CD4-positive, alpha-beta T cell treated with Interleukin-17A for 1 hour (primary cell): ENCODE measurements at regions not wholly inside any gene's neighbourhood (a gene's known extent, or its start where the extent isn't known, plus 50 kb on each side); places are given as distances from the start of the nearest gene placed in this dataset.
"Not testable (repeated sequence)": the region's sequence is repeated elsewhere in the genome, so short reads cannot be mapped to it uniquely, and the experiment has no call there.

Experiments used
- DNase-seq: peaks from one replicate; pipeline ENCODE4 v3.0.0-alpha.2; 2020

DNA sequence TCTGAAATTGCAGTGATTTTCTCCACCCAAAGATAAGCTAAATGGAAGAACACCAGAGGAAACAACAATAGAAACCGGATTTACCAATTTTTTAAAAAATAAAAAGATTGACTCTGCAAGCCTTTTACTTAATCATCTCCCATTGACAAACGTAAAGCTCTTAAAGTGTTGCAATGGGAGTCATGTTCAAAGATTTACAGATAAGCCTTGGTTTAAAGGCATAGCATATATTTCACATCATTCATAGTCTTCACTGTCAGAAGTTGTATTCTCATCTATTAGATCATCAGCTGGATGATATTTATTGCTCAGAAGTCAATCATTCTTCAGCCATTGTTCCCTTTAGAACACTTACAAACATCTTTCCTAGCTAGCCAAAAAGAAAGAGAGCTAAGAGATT is 397.6 kb downstream of the GBE1 start:
- no peak for DNase-seq

DNA sequence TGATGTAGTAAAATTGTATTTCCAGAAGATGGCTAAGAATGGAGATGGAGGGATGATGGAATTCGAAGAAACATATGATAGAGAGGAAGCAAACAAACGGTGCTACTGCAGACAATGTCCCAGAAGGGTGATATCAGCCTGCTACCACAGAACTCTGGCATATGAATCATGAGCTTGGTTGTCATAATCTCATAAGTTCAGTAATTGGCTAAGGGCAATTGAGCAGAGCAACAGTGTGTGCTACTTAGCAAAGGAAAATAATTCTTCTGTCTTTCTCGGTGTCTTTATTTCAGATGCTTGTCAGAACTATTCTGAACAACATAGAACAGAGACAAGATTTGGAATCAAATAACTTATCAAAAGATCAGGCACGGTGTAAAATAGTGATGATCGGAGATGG is 407.3 kb downstream of the GBE1 start:
- no peak for DNase-seq

DNA sequence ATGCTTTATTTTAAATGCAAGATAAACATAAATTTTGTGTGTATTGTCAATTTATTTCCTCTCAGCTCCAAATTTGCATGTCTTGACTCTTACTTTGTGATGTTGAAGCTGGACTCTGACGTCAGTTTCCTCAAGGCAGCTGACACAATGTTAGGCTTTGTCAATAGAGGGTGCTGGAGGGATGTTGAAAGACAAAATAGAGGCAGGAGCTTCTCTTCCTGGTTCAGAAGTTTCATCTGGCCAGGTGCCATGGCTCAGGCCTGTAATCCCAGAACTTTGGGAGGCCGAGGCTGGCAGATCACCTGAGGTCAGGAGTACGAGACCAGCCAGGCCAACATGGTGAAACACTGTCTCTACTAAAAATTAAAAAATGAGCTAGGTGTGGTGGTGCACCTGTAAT is 408.6 kb downstream of the GBE1 start:
- no peak for DNase-seq

DNA sequence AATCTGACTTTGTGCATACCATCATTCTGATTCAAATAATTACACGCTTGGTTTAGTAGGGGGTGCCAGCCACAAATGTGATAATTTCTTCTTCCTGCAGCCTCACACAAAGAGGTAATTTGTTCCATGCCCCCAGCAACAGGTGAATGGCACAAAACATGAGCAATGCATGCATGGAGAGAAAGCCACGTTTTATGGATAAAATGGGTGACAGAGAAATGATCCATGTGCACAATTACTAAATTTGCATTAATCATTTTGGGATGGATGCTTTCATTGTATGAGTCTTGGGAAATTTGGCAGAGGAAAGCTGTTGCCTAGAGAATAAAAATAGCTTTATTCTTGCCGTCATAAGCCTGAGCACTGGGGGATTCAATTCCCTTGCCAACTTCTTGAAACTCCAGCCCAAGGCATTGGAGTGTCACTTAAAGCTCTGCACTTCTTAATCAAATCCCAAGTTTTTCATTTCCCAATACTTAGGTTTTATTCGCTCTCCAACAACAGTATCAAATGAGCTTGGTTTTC is 411.6 kb downstream of the GBE1 start:
- no peak for DNase-seq

DNA sequence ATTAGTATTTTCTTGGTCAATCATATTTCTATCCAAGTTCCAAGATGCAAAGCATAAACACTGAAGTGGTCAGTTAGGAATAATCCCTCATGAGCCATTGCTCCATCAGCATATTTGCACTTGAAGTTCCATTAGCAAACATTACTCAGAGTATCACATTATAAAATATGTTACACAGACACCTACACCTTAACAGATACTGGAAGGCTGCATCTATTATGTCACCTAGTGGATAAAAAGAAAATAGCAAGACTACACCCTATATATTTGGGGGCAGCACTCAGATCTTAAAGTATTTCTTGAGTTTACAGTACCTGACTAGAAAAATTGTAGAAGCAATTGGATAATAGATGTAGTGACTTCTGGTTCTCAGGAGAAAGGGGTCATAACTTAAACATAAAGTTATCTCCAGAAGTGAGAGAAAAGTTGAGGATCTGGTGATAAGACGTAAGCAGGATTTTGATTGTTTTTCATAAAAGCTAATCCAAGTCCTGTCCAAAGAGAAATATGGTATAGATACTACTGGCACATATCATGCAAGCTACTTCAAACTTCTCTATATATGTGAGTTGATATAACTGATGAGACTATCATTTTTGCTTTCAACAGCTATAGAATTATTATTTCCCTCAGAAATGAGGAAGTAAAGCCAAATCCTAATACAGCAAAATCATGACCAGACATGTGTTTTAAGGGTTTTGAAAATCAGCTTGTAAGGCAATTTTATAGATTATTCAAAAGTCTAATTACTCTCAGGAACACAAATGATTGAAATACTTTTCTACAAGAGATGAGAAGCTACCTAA is 422.2 kb downstream of the GBE1 start:
- DNase-seq, result no peak

DNA sequence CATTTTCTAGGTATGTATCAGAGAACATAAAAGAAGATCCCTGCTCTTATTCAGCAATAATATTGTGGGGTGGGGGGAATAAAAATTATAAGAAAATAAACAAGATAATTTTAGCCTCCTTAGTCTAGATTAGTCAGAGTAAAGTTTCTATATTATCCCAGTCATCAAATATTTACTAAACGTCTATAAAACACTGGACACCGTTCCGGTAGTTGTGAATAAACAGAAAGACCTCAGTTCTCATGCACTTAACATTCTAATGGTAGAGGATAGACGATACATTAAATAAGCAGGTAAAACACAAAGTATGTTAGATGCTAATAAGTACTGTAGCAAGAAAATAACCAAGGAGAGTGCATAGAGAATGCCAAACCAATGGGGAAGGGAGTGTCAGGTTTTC is 425.0 kb downstream of the GBE1 start:
- no peak for DNase-seq

DNA sequence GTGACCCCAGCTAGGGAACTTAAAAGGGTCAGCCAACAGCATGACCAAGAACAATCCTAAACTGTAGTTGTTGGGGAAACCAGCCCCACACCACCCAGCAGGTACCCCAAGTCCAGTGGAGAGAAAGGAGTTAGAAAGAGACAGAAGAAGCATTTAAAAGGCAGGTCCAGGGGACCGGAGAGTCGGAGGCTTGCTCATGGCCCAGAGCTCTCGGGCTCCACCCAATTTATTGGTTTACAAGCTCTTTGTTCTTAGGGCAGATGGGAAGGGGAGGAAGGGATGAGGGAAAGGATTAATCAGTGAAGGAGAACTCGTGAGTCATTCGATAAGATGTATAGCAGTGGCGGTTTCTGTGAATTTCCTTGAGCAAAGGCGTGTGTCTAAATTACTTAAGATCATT is 431.6 kb downstream of the GBE1 start:
- not testable (repeated sequence) for DNase-seq

DNA sequence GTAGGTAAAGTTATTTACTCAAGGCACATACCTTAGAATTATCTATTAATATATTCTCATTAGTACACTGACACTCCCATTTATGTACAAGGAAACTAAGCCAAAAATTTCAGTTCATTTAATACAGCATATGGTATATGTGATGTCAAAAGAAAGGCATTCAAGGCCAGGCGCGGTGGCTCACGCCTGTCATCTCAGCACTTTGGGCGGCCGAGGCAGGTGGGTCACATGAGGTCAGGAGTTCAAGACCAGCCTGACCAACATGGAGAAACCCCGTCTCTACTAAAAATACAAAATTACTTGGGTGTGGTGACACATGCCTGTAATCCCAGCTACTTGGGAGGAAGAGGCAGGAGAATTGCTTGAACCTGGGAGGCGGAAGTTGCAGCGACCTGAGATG is 435.2 kb downstream of the GBE1 start:
- no peak for DNase-seq

DNA sequence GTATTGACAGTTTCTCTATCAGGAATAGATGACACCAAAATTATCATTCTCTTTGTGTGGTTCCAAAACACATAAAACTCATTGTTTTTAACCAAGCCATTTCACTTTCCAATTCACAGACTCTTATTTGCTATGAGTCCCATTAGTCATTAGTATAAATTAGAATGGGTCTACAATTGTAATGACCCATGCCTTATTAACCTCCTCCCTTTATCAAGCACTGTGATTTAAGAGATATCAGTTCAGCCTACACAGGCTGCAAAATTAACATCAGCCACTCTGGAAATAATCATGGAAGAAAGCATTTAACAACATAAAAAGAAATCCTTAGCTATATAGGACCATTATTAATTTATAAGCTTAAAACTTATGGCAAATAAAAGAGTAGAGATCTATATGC is 440.6 kb downstream of the GBE1 start:
- DNase-seq, result no peak

DNA sequence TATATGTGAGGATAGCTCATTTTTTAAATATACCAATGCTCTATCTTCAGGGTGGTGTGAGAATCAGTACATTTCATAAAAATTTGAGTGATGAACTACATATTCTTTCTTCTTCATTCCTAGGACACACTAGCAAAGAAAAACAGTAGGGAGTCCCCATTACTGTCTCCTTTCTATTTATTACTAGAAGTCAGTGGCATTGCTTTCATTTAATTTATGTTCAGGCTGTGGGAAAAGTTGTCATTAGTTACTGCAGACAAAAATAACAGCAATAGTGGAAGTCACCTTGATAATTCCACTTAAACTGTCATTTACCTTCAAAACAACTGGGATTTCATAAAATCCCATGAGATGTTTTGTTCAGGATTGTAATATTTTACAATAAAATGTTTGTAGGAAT is 446.4 kb downstream of the GBE1 start:
- no peak for DNase-seq

DNA sequence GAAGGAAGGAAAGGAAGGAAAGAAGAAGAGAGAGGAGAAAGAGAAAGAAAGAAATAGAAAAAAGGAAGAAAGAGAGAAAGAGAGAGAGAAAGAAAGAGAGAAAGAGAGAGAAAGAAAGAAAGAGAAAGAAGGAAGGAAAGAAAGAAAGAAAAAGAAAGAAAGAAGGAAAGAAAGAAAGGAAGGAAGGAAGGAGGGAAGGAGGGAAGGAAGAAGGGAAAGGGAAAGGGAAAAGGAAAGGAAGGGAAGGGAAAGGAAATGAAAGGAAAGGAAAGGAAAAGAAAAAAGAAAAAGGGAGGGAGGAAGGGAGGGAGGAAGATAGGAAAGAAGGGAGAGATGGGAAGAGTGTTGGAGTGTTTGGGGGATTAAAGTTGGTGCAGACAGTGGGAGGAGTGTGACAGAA is 450.1 kb downstream of the GBE1 start:
- no peak for DNase-seq

DNA sequence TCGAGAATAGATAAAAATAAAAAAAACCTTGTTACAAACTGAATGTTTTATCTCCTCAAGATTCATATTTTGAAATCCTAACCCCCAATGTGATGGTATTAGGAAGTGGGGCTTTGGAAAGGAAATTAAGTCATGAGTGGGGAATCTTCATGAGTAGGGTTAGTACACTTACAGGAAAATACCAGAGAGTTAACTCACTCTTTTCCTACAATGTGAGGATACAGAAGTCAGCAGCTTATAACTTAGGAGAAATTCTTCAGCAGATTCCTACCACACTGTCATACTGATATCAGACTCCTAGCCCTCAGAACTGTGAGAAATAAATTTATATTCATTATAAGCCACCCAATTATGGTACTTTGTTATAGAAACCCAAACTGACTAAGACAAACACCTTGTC is 453.1 kb downstream of the GBE1 start:
- DNase-seq, result no peak

DNA sequence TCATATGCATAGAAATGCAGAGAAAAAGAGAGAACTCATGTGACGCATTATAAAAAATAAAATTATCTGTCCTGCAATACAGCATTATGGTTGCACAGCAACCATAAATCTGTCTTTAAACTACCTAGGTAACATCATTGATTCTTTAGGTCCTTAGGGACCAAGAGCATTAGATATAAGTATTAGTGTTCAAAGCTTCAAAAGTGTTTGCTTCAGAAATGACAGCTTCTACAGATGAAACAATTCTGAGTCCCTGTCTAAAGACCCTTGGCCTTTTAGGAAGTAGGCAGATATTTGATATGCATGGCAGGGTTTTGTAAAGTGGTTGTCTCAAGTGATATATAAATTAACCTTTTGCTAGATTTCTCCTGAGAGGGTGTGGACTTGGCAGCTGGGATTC is 454.2 kb downstream of the GBE1 start:
- DNase-seq, result no peak

DNA sequence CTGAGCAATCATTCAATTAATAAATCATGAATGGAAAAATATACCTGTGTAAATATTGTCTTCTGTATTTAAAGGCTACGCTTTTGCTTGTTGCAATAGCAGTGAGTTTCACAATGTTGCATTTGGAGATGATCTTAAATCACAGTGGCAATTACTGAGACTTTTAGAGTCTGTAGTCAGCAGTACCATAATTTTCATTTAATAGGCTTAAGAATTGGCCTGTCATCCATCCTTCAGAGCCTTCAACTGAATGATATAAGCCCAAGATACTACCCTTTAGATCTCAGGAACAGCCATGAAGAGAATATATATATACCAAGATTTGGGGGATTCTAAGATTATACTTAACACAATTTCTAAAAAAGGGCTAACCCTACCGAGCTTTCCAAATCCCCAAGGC is 458.1 kb downstream of the GBE1 start:
- no peak for DNase-seq

DNA sequence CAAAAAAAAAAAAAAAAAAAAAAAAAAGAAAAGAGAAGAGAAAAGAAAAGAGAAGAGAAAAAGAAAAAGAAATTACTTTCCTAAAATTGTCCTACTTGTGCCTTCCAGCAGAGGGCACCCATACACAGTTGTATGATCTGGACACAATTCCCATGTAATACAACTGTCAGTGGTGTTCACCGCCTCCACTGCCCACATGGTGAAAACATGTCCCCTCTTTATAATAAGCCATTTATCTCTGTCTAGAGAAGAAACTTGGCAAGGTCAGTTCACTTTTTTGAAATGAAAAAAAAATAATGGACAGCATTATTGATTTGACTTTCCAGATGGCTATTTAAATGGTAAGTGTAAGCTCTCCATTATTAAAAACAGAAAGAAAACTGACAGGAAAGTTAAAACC is 459.4 kb downstream of the GBE1 start:
- peak; percentile 3 for DNase-seq

DNA sequence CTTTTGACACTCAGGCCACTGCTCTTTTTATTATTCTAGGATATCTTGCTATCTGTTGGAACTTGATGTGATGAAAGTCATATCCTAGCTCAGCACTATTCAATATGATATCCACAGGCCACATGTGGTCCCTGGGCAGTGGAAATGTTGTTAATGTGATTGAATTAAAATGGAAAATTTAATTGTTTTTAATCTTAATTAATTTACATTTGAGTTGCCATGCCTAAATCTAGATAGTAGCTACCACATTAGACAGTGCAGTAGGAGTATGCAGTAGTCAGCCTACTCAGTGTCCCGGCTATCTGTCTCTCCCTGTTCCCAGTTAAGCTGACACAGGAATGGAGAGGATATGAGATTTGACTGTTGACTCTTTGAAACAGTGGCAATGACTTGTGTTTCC is 460.2 kb downstream of the GBE1 start:
- DNase-seq, result no peak

DNA sequence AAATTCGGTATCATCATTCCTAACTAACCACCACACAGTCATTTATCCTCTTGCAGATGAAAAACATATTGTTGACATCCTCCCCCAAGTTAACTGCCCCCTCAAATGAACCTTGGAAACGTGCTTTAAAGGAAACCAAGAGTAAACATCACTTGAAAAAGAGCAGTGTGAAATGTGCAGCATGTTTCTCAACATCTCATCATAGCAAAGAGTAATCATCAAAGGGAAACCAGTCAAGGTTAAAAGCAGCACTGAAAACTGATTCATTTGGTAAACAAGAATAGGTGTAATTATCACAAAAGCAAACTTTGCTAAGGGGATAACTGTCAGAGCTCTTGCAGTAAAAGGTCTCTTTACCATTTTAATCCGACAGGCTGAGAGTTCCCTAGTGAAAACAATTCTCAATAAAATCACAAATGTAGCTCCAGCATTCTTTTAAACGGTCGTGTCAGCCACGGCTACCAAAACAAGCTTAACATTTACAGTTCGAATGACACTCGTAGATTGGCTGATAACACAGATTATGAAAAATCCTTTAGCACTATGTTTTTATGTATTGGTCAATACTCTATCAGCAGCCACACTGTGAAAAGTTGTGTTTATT is 461.0 kb downstream of the GBE1 start:
- no peak for DNase-seq

DNA sequence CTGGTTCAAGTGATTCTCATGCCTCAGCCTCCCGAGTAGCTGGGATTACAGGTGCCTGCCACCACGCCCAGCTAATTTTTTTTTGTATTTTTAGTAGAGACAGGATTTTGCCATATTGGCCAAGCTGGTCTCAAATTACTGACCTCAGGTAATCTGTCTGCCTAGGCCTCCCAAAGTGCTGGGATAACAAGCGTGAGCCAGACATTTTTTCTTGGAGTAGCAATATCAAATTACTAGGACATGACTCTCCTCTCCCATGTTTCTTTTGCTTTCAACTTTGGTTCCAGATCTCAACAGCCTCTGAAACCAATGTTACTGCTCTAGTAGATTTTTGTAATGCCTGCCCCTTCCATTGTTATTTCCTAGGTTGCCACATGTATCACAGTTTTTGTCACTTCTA is 462.0 kb downstream of the GBE1 start:
- DNase-seq, result no peak

DNA sequence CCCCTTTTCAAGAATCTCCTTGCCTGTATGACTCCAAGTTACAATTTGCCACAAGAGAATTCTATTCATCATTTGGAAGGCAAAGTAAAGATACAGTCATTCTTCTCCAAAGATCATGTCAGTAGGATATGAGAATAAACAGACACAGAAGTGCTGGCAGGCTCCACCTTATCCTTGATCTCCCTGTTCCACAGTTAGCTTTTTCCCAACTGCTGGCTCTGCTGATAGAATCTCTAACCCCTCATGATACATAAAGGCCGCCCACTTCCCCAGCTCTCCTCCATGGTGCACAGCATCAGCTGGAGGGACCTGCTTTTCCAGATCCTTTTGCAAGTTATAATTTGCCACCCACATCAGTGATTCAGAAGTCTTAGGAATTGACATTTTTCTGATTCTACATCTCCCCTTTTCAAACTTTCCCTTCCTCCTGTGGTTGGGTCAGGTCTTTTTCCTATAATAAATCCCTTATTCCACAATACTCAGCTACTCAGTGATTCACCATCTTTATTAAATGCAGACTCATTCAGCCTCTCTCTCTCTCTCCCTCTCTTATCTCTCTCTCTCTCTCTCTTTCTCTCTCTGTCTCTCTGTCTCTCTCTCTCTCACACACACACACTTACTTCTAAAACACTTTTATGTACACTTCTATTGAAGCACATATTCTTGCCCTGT is 465.4 kb downstream of the GBE1 start:
- no peak for DNase-seq

DNA sequence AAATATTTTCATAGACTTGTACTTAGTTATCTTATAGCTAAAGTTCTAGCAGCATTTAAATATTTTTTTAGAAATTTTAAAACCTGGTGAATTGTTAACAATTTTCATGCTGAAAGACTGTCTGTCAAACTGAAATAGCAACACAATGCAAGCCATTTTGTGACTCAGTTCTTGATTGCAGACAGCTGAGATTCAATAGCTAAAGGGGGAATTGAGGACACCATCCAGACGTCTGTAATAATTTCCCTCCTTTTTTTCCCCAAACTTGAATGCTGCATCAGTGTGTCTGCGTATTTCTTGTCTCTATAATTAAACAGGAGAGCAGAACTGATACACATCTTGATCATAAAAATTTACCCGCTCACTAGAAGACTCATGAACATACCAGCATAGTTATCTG is 468.3 kb downstream of the GBE1 start:
- DNase-seq, result no peak

DNA sequence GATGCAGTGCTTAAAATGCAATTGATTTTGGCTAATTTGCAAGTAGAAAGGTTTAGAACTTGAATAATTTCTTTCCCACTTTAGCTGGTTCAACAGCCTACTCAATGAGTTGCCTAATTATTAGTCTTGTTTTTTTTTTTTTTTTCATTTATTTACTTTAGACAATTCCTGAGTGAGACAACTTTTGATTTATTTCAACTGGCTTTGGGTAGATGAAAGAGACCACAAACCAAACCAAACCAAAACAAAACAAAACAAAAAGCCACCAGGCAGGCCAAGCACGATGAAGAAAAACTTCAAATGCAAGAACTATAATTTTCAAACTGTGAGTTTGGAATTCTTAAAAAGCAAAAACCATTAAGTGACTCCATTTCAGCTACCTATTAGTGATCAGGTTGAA is 469.9 kb downstream of the GBE1 start:
- no peak for DNase-seq

DNA sequence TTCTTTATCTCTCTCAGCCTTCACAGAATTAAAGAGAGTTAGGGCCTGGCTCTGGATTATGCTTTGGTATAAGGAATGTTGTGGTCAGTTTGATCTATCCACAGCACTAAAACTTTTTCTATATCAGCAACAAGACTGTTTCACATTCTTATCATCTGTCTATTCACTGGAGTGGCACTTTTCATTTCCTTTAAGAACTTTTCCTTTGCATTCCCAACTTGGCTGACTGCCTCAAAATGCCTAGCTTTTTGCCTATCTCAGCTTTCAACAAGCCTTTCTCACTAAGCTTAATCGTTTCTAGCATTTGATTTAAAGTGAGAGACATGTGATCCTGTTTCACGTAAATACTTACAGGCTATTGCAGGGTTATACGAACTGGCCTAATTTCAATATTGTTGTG is 471.8 kb downstream of the GBE1 start:
- DNase-seq, result no peak

DNA sequence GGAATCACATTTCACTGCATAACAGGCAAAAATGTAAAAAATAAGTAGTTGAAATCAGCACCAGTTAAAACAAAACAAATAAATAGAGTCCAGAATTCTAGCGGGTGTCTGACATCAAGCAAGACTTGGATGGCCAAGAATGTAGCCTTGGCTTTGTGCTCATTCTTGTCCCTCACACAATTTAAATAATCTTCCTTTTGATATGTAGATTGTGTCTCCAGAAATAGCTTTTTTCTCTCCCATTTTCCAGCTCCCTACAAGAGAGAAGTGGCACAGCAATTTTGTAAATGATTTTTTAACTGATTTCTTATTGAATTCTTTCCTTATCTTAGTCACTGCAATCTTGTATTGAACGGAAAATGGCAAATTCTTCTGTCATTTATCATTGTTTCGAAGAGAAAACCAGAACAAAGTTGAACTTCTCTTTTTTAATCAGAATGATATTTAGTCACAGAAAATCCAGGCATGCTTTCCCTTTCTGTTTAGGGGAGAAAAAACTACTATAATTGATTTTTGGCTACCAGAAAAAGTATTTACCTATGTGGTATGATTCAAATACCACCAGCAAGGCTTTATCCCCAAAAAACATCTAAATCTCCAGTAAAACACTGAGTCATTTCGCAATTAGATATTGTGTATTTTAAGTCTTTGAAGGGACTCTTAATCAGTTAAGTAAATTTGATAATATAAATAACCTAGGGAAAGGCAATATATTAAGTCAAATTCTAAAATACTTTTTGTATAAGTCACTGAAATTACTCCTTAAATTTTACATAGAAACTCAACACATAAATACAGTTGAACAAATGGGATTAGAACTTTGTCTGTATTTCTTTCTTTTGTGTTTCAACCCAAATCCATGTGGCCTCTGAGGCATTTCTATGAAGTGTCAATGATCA is 481.7 kb downstream of the GBE1 start:
- no peak for DNase-seq
